Left lobe of liver (tissue), 2 donors: ENCODE measurements at regions not wholly inside any gene's neighbourhood (a gene's known extent, or its start where the extent isn't known, plus 50 kb on each side); places are given as distances from the start of the nearest gene placed in this dataset.

ENCODE experiments used
- ATAC-seq: fragments of 200-7000 bp; cut with Tn5 transposase; one replicate; pipeline ENCODE4 v1.9.1; 2020; ENCODE audit warnings: mild to moderate bottlenecking, moderate library complexity
- DNase-seq: peaks from one replicate; pipeline ENCODE4 v3.0.0-alpha.2; 2020; ENCODE audit warnings: low spot score
- donor health status: DM: no; HTN: no; CAD: no; lungs with moderate emphysema.
- donor health status: DM: no; HTN: yes; CAD: no.

- no peak for DNase-seq
- ATAC-seq = peak; percentile 81
Observed at GRCh38 chr7:110090110-110090820, 1000.7 kb upstream of the LRRN3 start.

GRCh38 chr7:110095372-110096052 lies 995.4 kb upstream of the LRRN3 start:
- DNase-seq = no peak

GRCh38 chr7:110104243-110104642 lies 986.7 kb upstream of the LRRN3 start:
- ATAC-seq = no peak
- DNase-seq = no peak

More at GRCh38 chr7:110095372-110096052, 995.4 kb upstream of the LRRN3 start:
- no peak for ATAC-seq

- DNase-seq = no peak
Observed at GRCh38 chr7:110105307-110105706, 985.6 kb upstream of the LRRN3 start.

GRCh38 chr7:110105840-110106239 lies 985.1 kb upstream of the LRRN3 start:
- DNase-seq = no peak
- no peak for ATAC-seq

More at GRCh38 chr7:110105307-110105706, 985.6 kb upstream of the LRRN3 start:
- ATAC-seq = no peak

- no peak for DNase-seq
- ATAC-seq = no peak
Observed at GRCh38 chr7:110119883-110120581, 970.9 kb upstream of the LRRN3 start.

GRCh38 chr7:110129159-110129558 lies 961.8 kb upstream of the LRRN3 start:
- ATAC-seq = no peak
- DNase-seq = no peak

GRCh38 chr7:110130669-110131068 lies 960.3 kb upstream of the LRRN3 start:
- ATAC-seq (no peak), DNase-seq (no peak)

- ATAC-seq (no peak), DNase-seq (no peak)
Observed at GRCh38 chr7:110131344-110131743, 959.6 kb upstream of the LRRN3 start.

GRCh38 chr7:110139056-110139455 lies 951.9 kb upstream of the LRRN3 start:
- ATAC-seq = no peak
- DNase-seq = no peak

- no peak for ATAC-seq
Observed at GRCh38 chr7:110142939-110143526, 947.9 kb upstream of the LRRN3 start.

GRCh38 chr7:110144599-110144998 lies 946.3 kb upstream of the LRRN3 start:
- ATAC-seq = no peak

More at GRCh38 chr7:110142939-110143526, 947.9 kb upstream of the LRRN3 start:
- no peak for DNase-seq

GRCh38 chr7:110148054-110148453 lies 942.9 kb upstream of the LRRN3 start:
- DNase-seq = no peak
- no peak for ATAC-seq

More at GRCh38 chr7:110144599-110144998, 946.3 kb upstream of the LRRN3 start:
- DNase-seq = no peak

GRCh38 chr7:110153222-110153621 lies 937.7 kb upstream of the LRRN3 start:
- no peak for ATAC-seq

GRCh38 chr7:110156511-110156910 lies 934.4 kb upstream of the LRRN3 start:
- ATAC-seq (no peak), DNase-seq (no peak)

More at GRCh38 chr7:110153222-110153621, 937.7 kb upstream of the LRRN3 start:
- DNase-seq = no peak

GRCh38 chr7:110157631-110158362 lies 933.1 kb upstream of the LRRN3 start:
- no peak for DNase-seq
- no peak for ATAC-seq

- DNase-seq = no peak
Observed at GRCh38 chr7:110168010-110168409, 922.9 kb upstream of the LRRN3 start.

GRCh38 chr7:110170841-110171240 lies 920.1 kb upstream of the LRRN3 start:
- no peak for DNase-seq
- no peak for ATAC-seq

More at GRCh38 chr7:110168010-110168409, 922.9 kb upstream of the LRRN3 start:
- ATAC-seq = no peak

- DNase-seq (no peak), ATAC-seq (no peak)
Observed at GRCh38 chr7:110177463-110177862, 913.5 kb upstream of the LRRN3 start.

- DNase-seq (no peak), ATAC-seq (no peak)
Observed at GRCh38 chr7:110179037-110179436, 911.9 kb upstream of the LRRN3 start.

GRCh38 chr7:110181768-110182167 lies 909.2 kb upstream of the LRRN3 start:
- no peak for ATAC-seq
- DNase-seq = no peak
